Ureter (tissue), 1 donor: ENCODE measurements at regions not wholly inside any gene's neighbourhood (a gene's known extent, or its start where the extent isn't known, plus 50 kb on each side); places are given as distances from the start of the nearest gene placed in this dataset.

Experiments used
- DNase-seq: peaks from one replicate; pipeline ENCODE4 v3.0.0-alpha.2; 2020; ENCODE audit warnings: low spot score
- donor health status: DM: yes; HTN: yes; CAD: no.

GRCh38 chr1:37128091-37128490 is 93.8 kb upstream of the GRIK3 start:
- no peak for DNase-seq

GRCh38 chr1:37130221-37130948 is 96.1 kb upstream of the GRIK3 start:
- DNase-seq: no peak

- DNase-seq: no peak
These were observed 97.0 kb upstream of the GRIK3 start for GRCh38 chr1:37131281-37131680.

GRCh38 chr1:37133276-37134145 is 99.2 kb upstream of the GRIK3 start:
- no peak for DNase-seq

- DNase-seq: no peak
These were observed 100.3 kb upstream of the GRIK3 start for GRCh38 chr1:37134599-37134998.

- no peak for DNase-seq
These were observed 100.7 kb upstream of the GRIK3 start for GRCh38 chr1:37135032-37135431.

GRCh38 chr1:37137014-37137413 is 102.7 kb upstream of the GRIK3 start:
- DNase-seq: no peak

GRCh38 chr1:37137601-37138000 is 103.3 kb upstream of the GRIK3 start:
- no peak for DNase-seq

- DNase-seq: no peak
These were observed 109.5 kb upstream of the GRIK3 start for GRCh38 chr1:37143800-37144199.

GRCh38 chr1:37146071-37146470 is 111.8 kb upstream of the GRIK3 start:
- no peak for DNase-seq

- DNase-seq: no peak
These were observed 113.1 kb upstream of the GRIK3 start for GRCh38 chr1:37147392-37147831.

- no peak for DNase-seq
These were observed 113.6 kb upstream of the GRIK3 start for GRCh38 chr1:37147906-37148305.

- no peak for DNase-seq
These were observed 114.3 kb upstream of the GRIK3 start for GRCh38 chr1:37148663-37149062.

GRCh38 chr1:37149296-37149695 is 115.0 kb upstream of the GRIK3 start:
- no peak for DNase-seq

- DNase-seq: no peak
These were observed 116.7 kb upstream of the GRIK3 start for GRCh38 chr1:37150986-37151385.

GRCh38 chr1:37151789-37152188 is 117.5 kb upstream of the GRIK3 start:
- DNase-seq: no peak

GRCh38 chr1:37152491-37152890 is 118.2 kb upstream of the GRIK3 start:
- DNase-seq: no peak

- DNase-seq: no peak
These were observed 119.1 kb upstream of the GRIK3 start for GRCh38 chr1:37153116-37154100.

GRCh38 chr1:37156646-37157045 is 122.3 kb upstream of the GRIK3 start:
- no peak for DNase-seq

GRCh38 chr1:37157634-37158033 is 123.3 kb upstream of the GRIK3 start:
- peak; percentile 9 for DNase-seq

- peak; percentile 10 for DNase-seq
These were observed 123.9 kb upstream of the GRIK3 start for GRCh38 chr1:37158113-37158749.
